Tibial nerve (tissue), 3 donors: ENCODE measurements at regions not wholly inside any gene's neighbourhood (a gene's known extent, or its start where the extent isn't known, plus 50 kb on each side); places are given as distances from the start of the nearest gene placed in this dataset.

Experiments used
- POLR2A ChIP-seq, 2 donors: fragments of 450-650 bp; IDR thresholded peaks; one replicate each; pipeline ENCODE4 v1.6.1; 2017; ENCODE audit warnings: antibody characterized with exemption in 2 of 2, mild to moderate bottlenecking in 2 of 2, moderate library complexity in 2 of 2
- TF ChIP-seq, protein P1 (sequence below), 5 experiments: fragments of 200-600 bp in 3 of 5; fragments of 450-650 bp in 2 of 5; sonication (generic) in 3 of 5; IDR thresholded peaks; one replicate each; pipeline ENCODE4 v1.5.1; 2016 to 2019; ENCODE audit warnings: antibody characterized with exemption in 5 of 5, mild to moderate bottlenecking in 3 of 5, moderate library complexity in 2 of 5

DNA sequence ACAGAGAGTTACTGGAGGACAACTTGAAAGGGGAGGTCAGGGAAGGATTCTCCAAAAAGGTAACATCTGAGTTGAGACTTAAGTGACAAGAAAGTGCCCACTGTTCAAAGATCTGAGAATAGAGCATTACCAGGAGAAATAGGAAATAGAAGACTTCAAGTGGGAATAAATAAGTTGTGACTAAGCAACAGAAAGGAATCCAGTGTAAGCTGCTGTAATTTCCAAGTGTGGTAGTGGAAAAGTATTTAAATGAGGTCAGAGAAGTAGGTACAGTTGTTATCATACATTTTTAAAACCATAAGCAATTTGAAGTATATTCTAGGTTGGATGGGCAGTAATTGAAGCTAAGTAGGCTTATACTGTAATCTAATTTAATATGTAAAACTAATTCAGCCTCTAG is 211.9 kb downstream of the FBXO8 start:
- TF ChIP-seq POLR2A (IDR thresholded peaks at IDR 0.05): no peak
- TF ChIP-seq, protein P1, sequence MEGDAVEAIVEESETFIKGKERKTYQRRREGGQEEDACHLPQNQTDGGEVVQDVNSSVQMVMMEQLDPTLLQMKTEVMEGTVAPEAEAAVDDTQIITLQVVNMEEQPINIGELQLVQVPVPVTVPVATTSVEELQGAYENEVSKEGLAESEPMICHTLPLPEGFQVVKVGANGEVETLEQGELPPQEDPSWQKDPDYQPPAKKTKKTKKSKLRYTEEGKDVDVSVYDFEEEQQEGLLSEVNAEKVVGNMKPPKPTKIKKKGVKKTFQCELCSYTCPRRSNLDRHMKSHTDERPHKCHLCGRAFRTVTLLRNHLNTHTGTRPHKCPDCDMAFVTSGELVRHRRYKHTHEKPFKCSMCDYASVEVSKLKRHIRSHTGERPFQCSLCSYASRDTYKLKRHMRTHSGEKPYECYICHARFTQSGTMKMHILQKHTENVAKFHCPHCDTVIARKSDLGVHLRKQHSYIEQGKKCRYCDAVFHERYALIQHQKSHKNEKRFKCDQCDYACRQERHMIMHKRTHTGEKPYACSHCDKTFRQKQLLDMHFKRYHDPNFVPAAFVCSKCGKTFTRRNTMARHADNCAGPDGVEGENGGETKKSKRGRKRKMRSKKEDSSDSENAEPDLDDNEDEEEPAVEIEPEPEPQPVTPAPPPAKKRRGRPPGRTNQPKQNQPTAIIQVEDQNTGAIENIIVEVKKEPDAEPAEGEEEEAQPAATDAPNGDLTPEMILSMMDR (IDR thresholded peaks at IDR 0.05): no peak
